K562 (cell line): ENCODE measurements at regions not wholly inside any gene's neighbourhood (a gene's known extent, or its start where the extent isn't known, plus 50 kb on each side); places are given as distances from the start of the nearest gene placed in this dataset.

Experiments
- BHLHE40 ChIP-seq: IDR thresholded peaks from 2 replicates; pipeline ENCODE4 v1.6.1; 2011; ENCODE audit warnings: low read length, improper control_type of control experiment
- CBFA2T3 ChIP-seq: fragments of 450-650 bp; IDR thresholded peaks from 2 replicates; pipeline ENCODE4 v1.6.1; 2017
- CCNT2 ChIP-seq: IDR thresholded peaks from 2 replicates; pipeline ENCODE4 v1.6.1; 2011; ENCODE audit warnings: borderline replicate concordance, low read depth, mild to moderate bottlenecking, moderate library complexity, mixed read lengths, low read length; ENCODE audit not compliant: insufficient read length; ENCODE audit errors: extremely low read depth
- KAT2B ChIP-seq: IDR thresholded peaks from one replicate; pipeline ENCODE4 v1.6.1; 2012; ENCODE audit warnings: low read depth, mild to moderate bottlenecking, control low read depth, inconsistent platforms, low read length, moderate library complexity
- MAFG ChIP-seq: fragments of 450-650 bp; conservative IDR thresholded peaks from 2 replicates; pipeline ENCODE4 v1.6.1; 2016; ENCODE audit warnings: missing genetic modification characterization, missing compliant biosample characterization
- MCM7 ChIP-seq, 2 experiments: fragments of 450-650 bp; IDR thresholded peaks; 2 replicates each; pipeline ENCODE4 v1.6.1; 2016 to 2018
- NR1H2 ChIP-seq: sonication (generic); formaldehyde crosslinking; IDR thresholded peaks from 2 replicates; pipeline ENCODE4 v1.4.0; 2020; ENCODE audit warnings: mild to moderate bottlenecking, missing genetic modification reagents
- PCBP2 ChIP-seq: fragments of 200-400 bp; formaldehyde crosslinking; IDR thresholded peaks from 2 replicates; pipeline ENCODE4 v1.6.1; 2018; ENCODE audit warnings: low read length, low read depth, mild to moderate bottlenecking, moderate library complexity; ENCODE audit not compliant: poor library complexity, severe bottlenecking
- PHB ChIP-seq: fragments of 250-450 bp; sonication (Bioruptor Pico); IDR thresholded peaks from 2 replicates; pipeline ENCODE4 v1.5.0; 2021
- PHB2 ChIP-seq: fragments of 450-650 bp; IDR thresholded peaks from 2 replicates; pipeline ENCODE4 v1.6.1; 2017; ENCODE audit warnings: low read depth
- REST ChIP-seq, 2 experiments: fragments of 450-650 bp; formaldehyde crosslinking in 1 of 2; IDR thresholded peaks; 2 replicates each; pipeline versions ENCODE4 v1.4.0 to v1.6.1; 2014 to 2020; ENCODE audit warnings: mild to moderate bottlenecking in 2 of 2, borderline replicate concordance in 1 of 2, low read depth in 1 of 2
- RFX1 ChIP-seq: fragments of 450-650 bp; IDR thresholded peaks from 2 replicates; pipeline ENCODE4 v1.6.1; 2016; ENCODE audit warnings: mild to moderate bottlenecking, moderate library complexity
- SETDB1 ChIP-seq: IDR thresholded peaks from one replicate; pipeline ENCODE4 v1.6.1; 2012; ENCODE audit warnings: low read length, control low read depth, inconsistent platforms
- TAF15 ChIP-seq: fragments of 200-400 bp; formaldehyde crosslinking; IDR thresholded peaks from 2 replicates; pipeline ENCODE4 v1.6.1; 2017; ENCODE audit warnings: mild to moderate bottlenecking, low read depth, low read length, moderate library complexity
- TRIM24 ChIP-seq, 2 experiments: fragments of 450-650 bp; IDR thresholded peaks; 2 replicates each; pipeline ENCODE4 v1.6.1; 2016
- ZBED1 ChIP-seq: IDR thresholded peaks from 2 replicates; pipeline ENCODE4 v1.6.1; 2014
- ZNF589 ChIP-seq: fragments of 200-800 bp; sonication (Bioruptor generic); IDR thresholded peaks from 2 replicates; pipeline ENCODE4 v1.6.1; 2016; ENCODE audit warnings: low read depth, missing genetic modification characterization, missing compliant biosample characterization
- ZNF766 ChIP-seq: fragments of 200-800 bp; sonication (Bioruptor generic); conservative IDR thresholded peaks from 2 replicates; pipeline ENCODE4 v1.6.1; 2016; ENCODE audit warnings: missing genetic modification characterization, missing compliant biosample characterization
- TF ChIP-seq, protein P1 (sequence below): sonication (generic); formaldehyde crosslinking; IDR thresholded peaks from 2 replicates; pipeline ENCODE4 v1.8.0; 2023; ENCODE audit warnings: mild to moderate bottlenecking, missing genetic modification reagents

- TF ChIP-seq, protein P1, sequence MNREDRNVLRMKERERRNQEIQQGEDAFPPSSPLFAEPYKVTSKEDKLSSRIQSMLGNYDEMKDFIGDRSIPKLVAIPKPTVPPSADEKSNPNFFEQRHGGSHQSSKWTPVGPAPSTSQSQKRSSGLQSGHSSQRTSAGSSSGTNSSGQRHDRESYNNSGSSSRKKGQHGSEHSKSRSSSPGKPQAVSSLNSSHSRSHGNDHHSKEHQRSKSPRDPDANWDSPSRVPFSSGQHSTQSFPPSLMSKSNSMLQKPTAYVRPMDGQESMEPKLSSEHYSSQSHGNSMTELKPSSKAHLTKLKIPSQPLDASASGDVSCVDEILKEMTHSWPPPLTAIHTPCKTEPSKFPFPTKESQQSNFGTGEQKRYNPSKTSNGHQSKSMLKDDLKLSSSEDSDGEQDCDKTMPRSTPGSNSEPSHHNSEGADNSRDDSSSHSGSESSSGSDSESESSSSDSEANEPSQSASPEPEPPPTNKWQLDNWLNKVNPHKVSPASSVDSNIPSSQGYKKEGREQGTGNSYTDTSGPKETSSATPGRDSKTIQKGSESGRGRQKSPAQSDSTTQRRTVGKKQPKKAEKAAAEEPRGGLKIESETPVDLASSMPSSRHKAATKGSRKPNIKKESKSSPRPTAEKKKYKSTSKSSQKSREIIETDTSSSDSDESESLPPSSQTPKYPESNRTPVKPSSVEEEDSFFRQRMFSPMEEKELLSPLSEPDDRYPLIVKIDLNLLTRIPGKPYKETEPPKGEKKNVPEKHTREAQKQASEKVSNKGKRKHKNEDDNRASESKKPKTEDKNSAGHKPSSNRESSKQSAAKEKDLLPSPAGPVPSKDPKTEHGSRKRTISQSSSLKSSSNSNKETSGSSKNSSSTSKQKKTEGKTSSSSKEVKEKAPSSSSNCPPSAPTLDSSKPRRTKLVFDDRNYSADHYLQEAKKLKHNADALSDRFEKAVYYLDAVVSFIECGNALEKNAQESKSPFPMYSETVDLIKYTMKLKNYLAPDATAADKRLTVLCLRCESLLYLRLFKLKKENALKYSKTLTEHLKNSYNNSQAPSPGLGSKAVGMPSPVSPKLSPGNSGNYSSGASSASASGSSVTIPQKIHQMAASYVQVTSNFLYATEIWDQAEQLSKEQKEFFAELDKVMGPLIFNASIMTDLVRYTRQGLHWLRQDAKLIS = no peak
- TF ChIP-seq ZBED1 = no peak
- no peak for TF ChIP-seq SETDB1
- TF ChIP-seq REST (IDR thresholded peaks at IDR 0.05; ENCODE audit: borderline replicate concordance) = no peak
- TF ChIP-seq REST (CRISPR knock-in tag; IDR thresholded peaks at IDR 0.05; ENCODE audit: low read depth) = no peak
- no peak for TF ChIP-seq NR1H2 (CRISPR knock-in tag)
- TF ChIP-seq KAT2B = no peak
- no peak for TF ChIP-seq PCBP2
- peak; percentile 54 for TF ChIP-seq MAFG (tag)
- TF ChIP-seq PHB2 = no peak
- TF ChIP-seq TAF15 = no peak
- TF ChIP-seq PHB (CRISPR knock-in tag) = no peak
- no peak for TF ChIP-seq RFX1
- no peak for TF ChIP-seq MCM7 (IDR thresholded peaks at IDR 0.05)
- no peak for TF ChIP-seq CCNT2
- no peak for TF ChIP-seq BHLHE40
- no peak for TF ChIP-seq ZNF766 (CRISPR knock-in tag)
- peak; percentile 78 for TF ChIP-seq CBFA2T3
- no peak for TF ChIP-seq ZNF589 (CRISPR knock-in tag)
- 0 out of 4 replicates have a peak, but pooled peaks of 1 of the 2 experiments have one; percentile 19 for TF ChIP-seq TRIM24 (IDR thresholded peaks at IDR 0.05)
Measured at GRCh38 chr5:74464512-74465209, 175.9 kb downstream of the ENC1 start (continued).
